Thoracic aorta (tissue), 2 donors: ENCODE measurements at regions not wholly inside any gene's neighbourhood (a gene's known extent, or its start where the extent isn't known, plus 50 kb on each side); places are given as distances from the start of the nearest gene placed in this dataset.
"Not testable (repeated sequence)": the region's sequence is repeated elsewhere in the genome, so short reads cannot be mapped to it uniquely, and the experiment has no call there.

ENCODE experiments used
- ATAC-seq: fragments of 150-250 bp; one replicate; pipeline ENCODE4 v1.8.0; 2017; ENCODE audit warnings: low read depth; ENCODE audit not compliant: insufficient number of reproducible peaks, low FRiP score
- DNase-seq: peaks from one replicate; pipeline ENCODE4 v3.0.0-alpha.2; 2020; ENCODE audit warnings: low spot score
- H3K27ac ChIP-seq, 2 donors: fragments of 200-600 bp; sonication (generic); 1 replicate in 1 of 2; 2 replicates in 1 of 2; pipeline ENCODE4 v1.5.1; 2016; ENCODE audit warnings: mild to moderate bottlenecking in 2 of 2, moderate library complexity in 2 of 2
- H3K27me3 ChIP-seq: fragments of 200-600 bp; sonication (generic); replicated peaks from 2 replicates; pipeline ENCODE4 v1.6.0; 2016; ENCODE audit warnings: mild to moderate bottlenecking; ENCODE audit not compliant: insufficient read depth
- H3K36me3 ChIP-seq: fragments of 200-600 bp; sonication (generic); one replicate; pipeline ENCODE4 v1.5.1; 2016
- H3K4me1 ChIP-seq, 2 donors: fragments of 200-600 bp; sonication (generic); 1 replicate in 1 of 2; 2 replicates in 1 of 2; pipeline versions ENCODE4 v1.5.1 to v1.6.0; 2016; ENCODE audit warnings: low read depth in 2 of 2, mild to moderate bottlenecking in 1 of 2; ENCODE audit not compliant: control insufficient read depth in 1 of 2
- H3K4me3 ChIP-seq: fragments of 200-600 bp; sonication (generic); 2 replicates; pipeline ENCODE4 v1.5.1; 2016; ENCODE audit warnings: mild to moderate bottlenecking
- H3K9me3 ChIP-seq: fragments of 200-600 bp; sonication (generic); 2 replicates; pipeline ENCODE4 v1.5.1; 2016
- TF ChIP-seq, protein P1 (sequence below): fragments of 200-600 bp; sonication (generic); IDR thresholded peaks from one replicate; pipeline ENCODE4 v1.5.1; 2019; ENCODE audit warnings: antibody characterized with exemption

- ATAC-seq (no peak), DNase-seq (no peak)
- TF ChIP-seq, protein P1, sequence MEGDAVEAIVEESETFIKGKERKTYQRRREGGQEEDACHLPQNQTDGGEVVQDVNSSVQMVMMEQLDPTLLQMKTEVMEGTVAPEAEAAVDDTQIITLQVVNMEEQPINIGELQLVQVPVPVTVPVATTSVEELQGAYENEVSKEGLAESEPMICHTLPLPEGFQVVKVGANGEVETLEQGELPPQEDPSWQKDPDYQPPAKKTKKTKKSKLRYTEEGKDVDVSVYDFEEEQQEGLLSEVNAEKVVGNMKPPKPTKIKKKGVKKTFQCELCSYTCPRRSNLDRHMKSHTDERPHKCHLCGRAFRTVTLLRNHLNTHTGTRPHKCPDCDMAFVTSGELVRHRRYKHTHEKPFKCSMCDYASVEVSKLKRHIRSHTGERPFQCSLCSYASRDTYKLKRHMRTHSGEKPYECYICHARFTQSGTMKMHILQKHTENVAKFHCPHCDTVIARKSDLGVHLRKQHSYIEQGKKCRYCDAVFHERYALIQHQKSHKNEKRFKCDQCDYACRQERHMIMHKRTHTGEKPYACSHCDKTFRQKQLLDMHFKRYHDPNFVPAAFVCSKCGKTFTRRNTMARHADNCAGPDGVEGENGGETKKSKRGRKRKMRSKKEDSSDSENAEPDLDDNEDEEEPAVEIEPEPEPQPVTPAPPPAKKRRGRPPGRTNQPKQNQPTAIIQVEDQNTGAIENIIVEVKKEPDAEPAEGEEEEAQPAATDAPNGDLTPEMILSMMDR, result no peak
- Histone ChIP-seq H3K4me1 (no peaks in the 10 kb centered on the region), H3K4me3 (no peak overlapping the region), H3K36me3 (no peaks in the 10 kb centered on the region), H3K27ac (no peak overlapping the region), H3K9me3 (no peaks in the 10 kb centered on the region), H3K27me3 (no peaks in the 10 kb centered on the region)
Measured at GRCh38 chr20:53887973-53888372, 182.4 kb downstream of the BCAS1 start.

GRCh38 chr20:53884859-53885541 is 185.4 kb downstream of the BCAS1 start:
- ATAC-seq (no peak), DNase-seq (no peak)
- no peak overlapping the region for H3K27ac ChIP-seq
- no peak overlapping the region for H3K4me3 ChIP-seq
- no peaks in the 10 kb centered on the region for H3K9me3 ChIP-seq
- H3K27me3 ChIP-seq, result no peaks in the 10 kb centered on the region
- TF ChIP-seq, protein P1, result no peak
- H3K36me3 ChIP-seq, result no peaks in the 10 kb centered on the region
- no peaks in the 10 kb centered on the region for H3K4me1 ChIP-seq

- no peak overlapping the region for H3K4me3 ChIP-seq
- H3K9me3 ChIP-seq, result no peaks in the 10 kb centered on the region
- ATAC-seq (no peak), DNase-seq (no peak)
- H3K4me1 ChIP-seq, result no peaks in the 10 kb centered on the region
- no peak overlapping the region for H3K27ac ChIP-seq
- H3K27me3 ChIP-seq, result no peaks in the 10 kb centered on the region
- H3K36me3 ChIP-seq, result no peaks in the 10 kb centered on the region
- TF ChIP-seq, protein P1, result no peak
Measured at GRCh38 chr20:53883098-53883911, 187.1 kb downstream of the BCAS1 start.

DNA sequence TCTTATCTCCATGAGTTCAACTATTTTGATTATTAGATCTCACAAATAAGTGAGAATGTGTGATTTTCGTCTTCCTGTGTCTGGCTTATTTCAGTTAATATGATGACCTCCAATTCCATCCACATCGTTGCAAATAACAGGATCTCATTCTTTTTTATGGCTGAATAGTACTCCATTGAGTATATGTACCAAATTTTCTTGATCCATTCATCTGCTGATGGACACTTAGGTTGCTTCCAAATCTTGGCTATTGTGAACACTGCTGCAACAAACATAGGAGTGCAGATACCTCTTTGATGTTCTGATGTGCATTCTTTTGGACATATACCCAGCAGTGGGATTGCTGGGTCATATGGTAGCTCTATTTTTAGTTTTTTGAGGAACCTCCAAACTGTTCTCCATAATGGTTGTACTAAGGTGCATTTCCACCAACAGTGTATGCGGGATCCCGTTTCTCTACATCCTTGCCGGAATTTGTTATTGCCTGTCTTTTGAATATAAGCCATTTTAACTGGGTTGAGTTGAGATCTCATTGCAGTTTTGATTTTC is 187.9 kb downstream of the BCAS1 start:
- not testable (repeated sequence) for H3K27me3 ChIP-seq, H3K9me3 ChIP-seq, DNase-seq, H3K27ac ChIP-seq, ATAC-seq, H3K4me3 ChIP-seq, H3K36me3 ChIP-seq, H3K4me1 ChIP-seq

DNA sequence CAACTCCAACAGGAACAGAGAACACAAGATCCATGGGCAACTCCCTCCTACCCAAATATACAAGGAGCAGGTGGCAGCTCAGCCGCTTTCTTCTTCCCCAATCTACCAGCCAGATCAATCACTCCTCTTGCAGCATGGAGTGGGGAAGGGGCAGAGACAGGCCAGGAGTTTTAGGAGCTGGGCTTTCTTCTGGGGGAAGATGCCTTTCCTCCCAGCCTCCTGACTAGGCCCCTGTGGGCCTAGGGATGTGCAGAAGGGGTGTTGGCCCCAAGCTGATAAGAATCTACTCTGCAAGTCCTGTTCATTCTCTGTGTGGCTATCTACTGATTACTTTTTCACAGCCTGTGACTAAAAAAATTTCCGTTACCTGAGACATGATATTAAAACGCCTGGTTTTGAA is 189.0 kb downstream of the BCAS1 start:
- Histone ChIP-seq H3K4me1 (no peaks in the 10 kb centered on the region), H3K9me3 (no peaks in the 10 kb centered on the region), H3K27ac (no peak overlapping the region), H3K27me3 (no peaks in the 10 kb centered on the region), H3K36me3 (no peaks in the 10 kb centered on the region), H3K4me3 (no peak overlapping the region)
- TF ChIP-seq, protein P1, result no peak
- ATAC-seq (no peak), DNase-seq (no peak)
